ENCODE measurements at regions not wholly inside any gene's neighbourhood (a gene's known extent, or its start where the extent isn't known, plus 50 kb on each side); places are given as distances from the start of the nearest gene placed in this dataset.

DNA sequence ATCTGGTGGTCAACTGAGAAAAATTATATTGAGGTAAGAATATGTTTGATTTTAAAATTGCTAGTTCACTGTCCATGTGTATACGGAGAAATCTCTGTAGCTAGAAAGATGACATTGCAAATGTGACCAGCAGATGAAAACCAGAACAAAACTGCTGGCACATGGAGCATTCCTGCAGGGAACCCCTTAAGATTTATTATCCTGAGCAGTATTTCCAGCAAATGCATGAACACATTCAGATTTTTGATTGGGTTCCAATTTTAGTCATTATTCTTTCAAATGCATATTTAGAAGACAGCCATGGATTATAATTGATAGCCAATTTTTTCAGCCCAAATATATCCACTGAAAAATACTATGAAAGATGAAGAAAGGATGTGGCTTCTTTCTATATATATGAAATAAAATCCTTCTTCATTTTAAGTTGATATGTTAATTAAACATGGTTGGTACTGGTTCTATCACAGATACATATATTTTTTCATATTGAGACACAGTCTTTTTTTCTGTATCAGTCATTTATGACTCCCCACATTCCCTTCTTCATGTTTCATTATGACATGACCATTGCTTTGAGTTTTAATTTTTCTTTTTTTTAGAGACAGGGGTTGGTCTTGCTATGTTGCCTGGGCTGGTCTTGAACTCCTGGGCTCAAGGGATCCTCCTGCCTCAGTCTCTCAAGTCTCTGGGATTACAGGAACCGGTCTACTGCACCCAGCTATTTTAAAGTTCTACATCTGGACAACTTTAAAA lies 376.5 kb downstream of the KLF12 start:
- no peak overlapping the region for H3K4me3 ChIP-seq (ENCODE audit: low read depth, low read length)
- H3K79me2 ChIP-seq: no peaks in the 10 kb centered on the region
- H3K9ac ChIP-seq: no peak overlapping the region
- no peaks in the 10 kb centered on the region for H3K9me3 ChIP-seq (ENCODE audit: control insufficient read depth, low read length)
- no peak overlapping the region for H2AFZ ChIP-seq
- no peaks in the 10 kb centered on the region for H3K36me3 ChIP-seq (ENCODE audit: control insufficient read depth, insufficient read depth, low read length)
- TF ChIP-seq, protein P1, sequence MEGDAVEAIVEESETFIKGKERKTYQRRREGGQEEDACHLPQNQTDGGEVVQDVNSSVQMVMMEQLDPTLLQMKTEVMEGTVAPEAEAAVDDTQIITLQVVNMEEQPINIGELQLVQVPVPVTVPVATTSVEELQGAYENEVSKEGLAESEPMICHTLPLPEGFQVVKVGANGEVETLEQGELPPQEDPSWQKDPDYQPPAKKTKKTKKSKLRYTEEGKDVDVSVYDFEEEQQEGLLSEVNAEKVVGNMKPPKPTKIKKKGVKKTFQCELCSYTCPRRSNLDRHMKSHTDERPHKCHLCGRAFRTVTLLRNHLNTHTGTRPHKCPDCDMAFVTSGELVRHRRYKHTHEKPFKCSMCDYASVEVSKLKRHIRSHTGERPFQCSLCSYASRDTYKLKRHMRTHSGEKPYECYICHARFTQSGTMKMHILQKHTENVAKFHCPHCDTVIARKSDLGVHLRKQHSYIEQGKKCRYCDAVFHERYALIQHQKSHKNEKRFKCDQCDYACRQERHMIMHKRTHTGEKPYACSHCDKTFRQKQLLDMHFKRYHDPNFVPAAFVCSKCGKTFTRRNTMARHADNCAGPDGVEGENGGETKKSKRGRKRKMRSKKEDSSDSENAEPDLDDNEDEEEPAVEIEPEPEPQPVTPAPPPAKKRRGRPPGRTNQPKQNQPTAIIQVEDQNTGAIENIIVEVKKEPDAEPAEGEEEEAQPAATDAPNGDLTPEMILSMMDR (IDR thresholded peaks at IDR 0.05): no peak
- H3K27me3 ChIP-seq (ENCODE audit: control insufficient read depth, insufficient read depth, low read length): no peaks in the 10 kb centered on the region
- no peak overlapping the region for H3K27ac ChIP-seq
- H3K4me2 ChIP-seq (ENCODE audit: low read length): no peak overlapping the region
- H3K4me1 ChIP-seq: no peaks in the 10 kb centered on the region

DNA sequence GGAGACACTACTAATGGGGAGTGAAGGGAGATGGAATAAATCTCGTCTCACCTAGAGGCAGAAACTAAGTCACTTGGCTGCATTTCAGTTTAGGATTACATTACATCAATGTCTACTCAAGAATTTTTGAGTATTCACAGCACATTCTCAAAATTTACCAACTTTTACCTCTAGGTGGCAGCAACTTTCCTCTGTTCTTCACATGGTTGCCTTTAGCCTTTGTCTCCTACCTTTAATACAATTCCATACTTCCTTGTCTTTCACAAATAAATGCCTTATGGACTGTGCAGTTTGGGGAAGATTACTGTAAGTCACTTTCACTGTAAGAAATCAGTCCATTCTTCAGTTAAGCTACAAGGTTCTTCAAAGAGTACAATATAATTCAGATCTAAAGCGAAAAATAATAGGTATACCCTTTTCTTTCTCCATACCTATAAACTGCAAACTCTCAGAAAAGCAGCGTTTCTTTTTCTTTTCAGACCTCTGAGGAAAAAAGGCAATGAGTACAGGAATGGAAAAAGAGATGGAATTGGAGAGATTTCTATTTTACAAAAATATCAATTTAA lies 379.4 kb downstream of the KLF12 start:
- no peaks in the 10 kb centered on the region for H3K36me3 ChIP-seq (ENCODE audit: control insufficient read depth, insufficient read depth, low read length)
- H3K4me1 ChIP-seq: no peaks in the 10 kb centered on the region
- no peak overlapping the region for H3K9ac ChIP-seq
- H2AFZ ChIP-seq: no peak overlapping the region
- no peak overlapping the region for H3K4me2 ChIP-seq (ENCODE audit: low read length)
- TF ChIP-seq, protein P1 (IDR thresholded peaks at IDR 0.05): peak; percentile 39
- H3K9me3 ChIP-seq (ENCODE audit: control insufficient read depth, low read length): no peaks in the 10 kb centered on the region
- no peak overlapping the region for H3K4me3 ChIP-seq (ENCODE audit: low read depth, low read length)
- H3K79me2 ChIP-seq: no peaks in the 10 kb centered on the region
- H3K27me3 ChIP-seq (ENCODE audit: control insufficient read depth, insufficient read depth, low read length): no peaks in the 10 kb centered on the region
- H3K27ac ChIP-seq: no peak overlapping the region

DNA sequence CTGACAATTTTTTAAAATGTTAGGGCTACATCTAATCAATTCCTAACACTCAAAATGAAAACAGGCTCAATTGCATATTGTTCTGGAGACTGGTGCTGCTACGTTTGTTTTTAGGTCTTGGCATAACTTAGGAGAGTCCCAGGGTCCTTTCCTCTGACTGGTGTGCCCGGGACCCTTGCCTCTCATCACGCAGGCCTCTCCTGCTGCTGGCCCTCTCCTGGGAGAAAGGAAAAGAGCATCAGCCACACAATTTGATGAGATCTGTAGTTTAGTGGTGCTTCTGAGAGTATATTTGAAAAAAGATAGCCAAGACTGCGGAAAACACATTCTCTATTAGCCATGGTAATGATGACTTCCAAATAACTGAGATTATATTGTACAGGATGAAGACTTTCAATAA lies 380.0 kb downstream of the KLF12 start:
- no peaks in the 10 kb centered on the region for H3K4me1 ChIP-seq
- TF ChIP-seq, protein P1 (IDR thresholded peaks at IDR 0.05): no peak
- no peak overlapping the region for H3K4me3 ChIP-seq (ENCODE audit: low read depth, low read length)
- no peak overlapping the region for H3K9ac ChIP-seq
- H3K27me3 ChIP-seq (ENCODE audit: control insufficient read depth, insufficient read depth, low read length): no peaks in the 10 kb centered on the region
- no peaks in the 10 kb centered on the region for H3K9me3 ChIP-seq (ENCODE audit: control insufficient read depth, low read length)
- no peak overlapping the region for H3K27ac ChIP-seq
- H3K4me2 ChIP-seq (ENCODE audit: low read length): no peak overlapping the region
- H2AFZ ChIP-seq: no peak overlapping the region
- no peaks in the 10 kb centered on the region for H3K79me2 ChIP-seq
- no peaks in the 10 kb centered on the region for H3K36me3 ChIP-seq (ENCODE audit: control insufficient read depth, insufficient read depth, low read length)

DNA sequence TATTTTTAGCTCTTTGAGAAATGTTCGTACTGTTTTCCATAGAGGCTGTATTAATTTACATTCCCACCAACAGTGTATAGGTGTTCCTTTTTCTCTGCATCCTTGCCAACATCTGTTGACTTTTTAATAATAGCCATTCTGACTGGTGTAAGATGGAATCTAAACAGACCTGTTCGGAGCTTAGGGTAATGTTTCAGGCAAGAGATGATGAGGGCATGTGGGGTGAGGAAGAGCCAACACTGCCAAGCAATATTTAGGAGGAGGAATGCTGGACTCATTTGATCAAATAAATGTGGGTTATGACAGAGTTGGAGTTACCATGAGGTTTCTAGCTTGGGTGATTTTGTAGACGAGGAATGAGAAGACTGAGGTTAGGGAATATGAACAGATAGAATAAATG lies 382.9 kb downstream of the KLF12 start:
- Histone ChIP-seq H3K27me3 (ENCODE audit: control insufficient read depth, insufficient read depth, low read length) (no peaks in the 10 kb centered on the region), H3K4me1 (no peaks in the 10 kb centered on the region), H3K79me2 (no peaks in the 10 kb centered on the region), H3K4me2 (ENCODE audit: low read length) (no peak overlapping the region), H3K9ac (no peak overlapping the region), H2AFZ (no peak overlapping the region), H3K36me3 (ENCODE audit: control insufficient read depth, insufficient read depth, low read length) (no peaks in the 10 kb centered on the region), H3K9me3 (ENCODE audit: control insufficient read depth, low read length) (no peaks in the 10 kb centered on the region), H3K27ac (no peak overlapping the region), H3K4me3 (ENCODE audit: low read depth, low read length) (no peak overlapping the region)
- TF ChIP-seq, protein P1 (IDR thresholded peaks at IDR 0.05): no peak

DNA sequence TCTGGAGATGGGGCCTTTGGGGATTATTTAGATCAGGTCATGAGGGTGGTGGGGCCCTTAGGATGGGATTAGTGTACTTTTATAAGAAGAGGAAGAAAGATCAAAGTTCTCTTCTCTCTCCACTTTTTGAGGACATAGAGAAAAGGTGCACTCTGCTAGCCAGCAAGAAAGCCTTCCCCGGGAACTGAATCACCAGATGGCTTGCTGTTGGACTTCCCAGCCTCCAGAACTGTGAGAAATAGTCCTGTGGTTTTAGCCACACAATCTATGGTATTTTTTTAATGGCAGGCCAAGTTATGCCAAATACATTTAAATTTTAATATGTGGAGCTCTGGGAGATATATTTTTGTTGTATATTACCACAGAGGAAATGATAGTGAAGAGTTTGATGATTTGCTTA lies 385.8 kb downstream of the KLF12 start:
- Histone ChIP-seq H3K4me2 (ENCODE audit: low read length) (no peak overlapping the region), H3K9ac (no peak overlapping the region), H3K4me1 (no peaks in the 10 kb centered on the region), H3K27ac (no peak overlapping the region), H2AFZ (no peak overlapping the region), H3K79me2 (no peaks in the 10 kb centered on the region), H3K36me3 (ENCODE audit: control insufficient read depth, insufficient read depth, low read length) (no peaks in the 10 kb centered on the region), H3K9me3 (ENCODE audit: control insufficient read depth, low read length) (no peaks in the 10 kb centered on the region), H3K27me3 (ENCODE audit: control insufficient read depth, insufficient read depth, low read length) (no peaks in the 10 kb centered on the region), H3K4me3 (ENCODE audit: low read depth, low read length) (no peak overlapping the region)
- TF ChIP-seq, protein P1 (IDR thresholded peaks at IDR 0.05): no peak
